GM03348 (cell line): ENCODE measurements at regions not wholly inside any gene's neighbourhood (a gene's known extent, or its start where the extent isn't known, plus 50 kb on each side); places are given as distances from the start of the nearest gene placed in this dataset.
"Not testable (repeated sequence)": the region's sequence is repeated elsewhere in the genome, so short reads cannot be mapped to it uniquely, and the experiment has no call there.

ENCODE experiments used
- DNase-seq: peaks from one replicate; pipeline ENCODE4 v3.0.0; 2012; ENCODE audit warnings: low spot score

DNA sequence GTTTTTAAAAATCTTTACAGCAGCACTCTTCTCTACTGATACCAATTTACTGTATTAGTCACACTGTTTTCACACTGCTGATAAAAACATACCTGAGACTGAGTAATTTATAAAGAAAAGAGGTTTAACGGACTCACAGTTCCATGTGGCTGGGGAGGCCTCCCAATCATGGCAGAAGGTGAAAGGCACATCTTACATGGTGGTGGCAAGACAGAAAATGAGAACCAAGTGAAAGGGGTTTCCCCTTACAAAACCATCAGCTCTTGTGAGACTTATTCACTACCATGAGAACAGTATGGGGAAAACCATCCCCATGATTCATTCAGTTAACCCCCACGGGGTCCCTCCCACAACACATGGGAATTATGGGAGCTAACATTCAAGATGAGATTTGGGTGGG, 481.9 kb upstream of the TLE4 start:
- DNase-seq = not testable (repeated sequence)

GRCh38 chr9:79103257-79103656, 468.5 kb upstream of the TLE4 start:
- DNase-seq = not testable (repeated sequence)

- DNase-seq = peak; percentile 9
Observed at GRCh38 chr9:79104216-79104615, 467.5 kb upstream of the TLE4 start.

- DNase-seq = no peak
Observed at GRCh38 chr9:79104951-79105350, 466.8 kb upstream of the TLE4 start.

DNA sequence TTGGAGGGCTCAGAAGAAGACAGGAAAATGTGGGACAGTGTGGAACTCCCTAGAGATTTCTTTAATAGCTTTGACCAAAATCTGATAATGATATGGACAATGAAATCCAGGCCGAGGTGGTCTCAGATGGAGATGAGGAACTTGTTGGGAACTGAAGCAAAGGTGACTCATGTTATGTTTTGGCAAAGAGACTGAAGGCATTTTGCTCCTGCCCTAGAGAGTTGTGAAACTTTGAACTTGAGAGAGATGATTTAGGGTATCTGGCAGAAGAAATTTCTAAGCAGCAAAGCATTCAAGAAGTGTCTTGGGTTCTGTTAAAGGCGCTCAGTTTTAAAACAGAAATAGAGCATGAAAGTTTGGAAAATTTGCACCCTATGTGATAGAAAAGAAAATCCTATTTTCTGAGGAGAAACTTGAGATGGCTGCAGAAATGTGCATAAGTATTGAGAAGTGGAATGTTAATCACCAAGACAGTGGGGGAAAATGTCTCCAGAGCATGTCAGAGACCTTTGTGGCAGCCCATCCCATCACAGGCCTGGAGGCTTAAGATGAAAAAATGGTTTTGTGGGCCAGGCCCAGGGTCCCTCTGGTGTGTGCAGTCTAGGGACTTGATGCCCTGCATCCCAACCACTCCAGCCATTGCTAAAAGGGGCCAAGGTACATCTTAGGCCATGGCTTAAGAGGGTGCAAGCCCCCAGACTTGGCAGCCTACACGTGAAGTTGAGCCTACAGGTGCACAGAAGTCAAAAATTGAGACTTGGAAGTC, 463.7 kb upstream of the TLE4 start:
- DNase-seq = no peak

GRCh38 chr9:79111653-79112052, 460.1 kb upstream of the TLE4 start:
- DNase-seq = no peak

DNA sequence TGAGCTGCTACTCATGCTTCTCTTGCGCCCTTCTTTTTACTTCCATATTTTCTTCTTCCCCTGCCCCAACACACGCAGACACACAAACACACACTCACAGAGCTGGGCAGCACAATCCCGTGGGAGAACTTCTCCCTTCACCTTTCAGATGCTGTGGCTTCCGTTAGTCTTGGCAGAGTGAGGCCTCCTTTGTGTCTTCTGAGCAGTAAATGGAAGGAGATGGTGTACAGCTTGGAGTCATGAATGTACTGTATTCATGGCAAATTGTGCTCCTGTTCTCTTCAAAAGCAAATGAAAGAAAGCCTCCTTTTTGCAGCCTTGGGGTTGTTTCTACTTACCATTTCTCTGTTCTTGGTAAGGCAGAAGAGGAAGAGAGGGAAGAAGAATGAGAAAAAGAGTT, 456.6 kb upstream of the TLE4 start:
- DNase-seq = no peak

- no peak for DNase-seq
Observed at GRCh38 chr9:79116041-79116440, 455.7 kb upstream of the TLE4 start.

DNA sequence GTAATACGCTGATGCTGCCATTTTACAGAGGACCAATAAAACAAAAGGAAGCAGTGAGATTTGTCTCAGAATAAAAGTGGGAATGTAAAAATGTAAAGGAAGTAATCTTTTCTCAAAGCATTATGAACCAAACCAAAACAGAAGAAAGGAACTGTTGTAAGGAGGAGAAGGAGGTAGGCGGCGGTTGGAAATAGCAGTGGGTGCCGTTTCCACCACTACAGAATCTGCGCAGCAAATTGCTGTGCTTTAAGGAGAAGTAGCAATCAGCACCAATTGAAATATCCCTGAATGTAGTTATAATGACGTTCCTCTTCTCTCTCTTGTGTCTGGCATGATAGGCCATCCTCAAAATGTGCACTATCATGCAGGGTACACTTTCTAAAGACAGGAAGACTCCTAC, 455.1 kb upstream of the TLE4 start:
- DNase-seq = no peak

DNA sequence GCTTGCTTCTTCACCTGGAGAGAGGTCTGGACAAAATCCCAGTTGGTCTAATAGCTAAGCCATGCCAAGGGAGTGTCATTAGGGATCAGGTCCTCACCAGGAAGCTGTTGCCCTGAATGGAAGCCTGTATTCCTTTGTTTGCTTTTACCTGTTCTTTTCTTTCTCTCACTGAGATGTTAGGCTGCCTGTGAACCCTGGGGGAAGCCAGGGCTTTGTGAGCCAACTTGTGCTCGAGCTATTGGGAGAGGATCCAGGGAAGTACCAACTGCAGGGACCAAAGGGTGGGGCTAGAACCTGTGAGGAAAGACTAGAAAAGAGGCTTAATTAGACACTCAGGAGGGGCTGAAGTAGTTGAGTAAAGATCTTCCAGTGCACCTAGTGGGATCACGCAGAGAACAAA, 451.2 kb upstream of the TLE4 start:
- no peak for DNase-seq

- no peak for DNase-seq
Observed at GRCh38 chr9:79120941-79121340, 450.8 kb upstream of the TLE4 start.

DNA sequence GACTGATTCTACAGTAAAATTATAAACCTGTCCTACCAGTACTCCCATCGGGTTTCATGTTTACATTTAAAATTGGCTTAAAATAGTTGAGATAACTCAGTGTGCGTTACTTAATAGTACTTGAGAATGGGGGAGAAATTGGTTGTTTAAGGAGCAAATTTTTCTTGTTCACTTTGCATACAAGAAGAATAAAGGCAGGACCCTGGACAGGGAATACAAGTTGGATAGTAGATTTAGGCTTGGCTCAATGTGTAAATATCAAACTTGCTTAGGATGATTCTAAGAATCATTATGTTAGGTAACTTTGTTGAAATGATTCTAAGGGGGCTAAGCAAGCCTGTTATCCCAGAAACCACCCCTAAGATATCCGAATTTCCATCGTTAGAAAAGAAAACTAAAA, 448.4 kb upstream of the TLE4 start:
- DNase-seq = no peak

DNA sequence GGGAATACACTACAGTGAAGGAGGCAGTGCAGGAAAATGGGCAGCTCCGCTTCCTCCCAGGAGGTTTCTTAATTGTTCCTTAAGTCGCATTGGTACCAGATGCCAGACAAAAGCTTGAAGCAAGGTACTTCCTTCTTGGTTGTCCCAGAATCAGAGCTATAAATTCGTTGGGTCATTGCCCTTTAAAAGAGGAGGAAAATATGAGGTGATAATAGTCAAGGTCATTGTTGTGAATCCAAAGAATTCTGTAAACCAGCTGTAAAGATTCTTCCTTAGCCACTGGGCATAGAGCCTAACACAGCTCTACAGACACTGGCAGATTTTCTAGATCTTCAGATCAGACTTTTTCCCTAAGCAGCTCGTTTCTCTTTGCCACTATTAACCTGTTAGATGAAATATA, 444.1 kb upstream of the TLE4 start:
- DNase-seq = peak; percentile 44

GRCh38 chr9:79129865-79130480, 441.8 kb upstream of the TLE4 start:
- peak; percentile 67 for DNase-seq

DNA sequence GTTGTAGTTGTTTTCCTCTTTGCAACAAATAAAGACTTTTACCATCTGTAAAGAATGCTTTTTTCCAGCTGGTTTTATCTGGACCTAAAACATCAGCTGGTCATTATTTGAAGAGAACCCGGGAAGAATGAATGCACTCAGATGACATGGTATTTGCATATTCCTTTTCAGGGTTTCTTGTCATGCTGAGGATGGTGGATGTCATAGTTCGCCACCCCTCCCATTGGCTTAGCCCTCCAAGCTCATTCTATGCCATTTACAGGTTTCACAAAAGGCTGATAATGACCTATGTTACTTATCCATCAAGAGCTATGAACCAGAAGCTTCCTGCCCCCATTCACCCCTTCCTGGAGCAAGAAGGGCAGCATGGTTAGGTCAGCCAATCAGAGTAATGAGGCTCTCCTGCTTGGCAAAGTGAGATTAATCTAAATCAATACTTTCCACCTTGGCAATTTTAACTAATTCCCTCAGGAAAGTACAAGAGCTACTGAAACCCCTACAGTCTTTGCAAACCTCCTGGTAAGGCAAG, 440.5 kb upstream of the TLE4 start:
- no peak for DNase-seq

GRCh38 chr9:79131824-79132377, 439.9 kb upstream of the TLE4 start:
- no peak for DNase-seq

DNA sequence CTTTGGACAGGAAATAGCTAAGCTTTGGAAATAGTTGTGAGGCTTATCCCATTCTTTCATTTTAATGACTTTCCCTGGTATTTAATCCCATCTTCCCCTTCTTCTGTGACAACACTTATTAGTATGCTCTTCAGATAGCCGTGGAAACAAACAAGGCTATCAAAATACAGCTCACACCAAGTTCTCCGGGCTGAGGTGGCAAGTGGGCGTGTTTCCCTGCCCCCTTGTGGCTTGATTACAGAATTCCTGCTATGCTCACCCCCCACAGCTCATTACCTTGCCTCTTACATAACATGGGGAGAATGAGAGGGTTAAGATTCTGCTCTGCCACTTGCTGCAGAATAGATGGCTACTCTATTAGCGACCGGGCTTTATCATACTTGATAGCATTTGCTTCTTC, 437.1 kb upstream of the TLE4 start:
- peak; percentile 13 for DNase-seq

DNA sequence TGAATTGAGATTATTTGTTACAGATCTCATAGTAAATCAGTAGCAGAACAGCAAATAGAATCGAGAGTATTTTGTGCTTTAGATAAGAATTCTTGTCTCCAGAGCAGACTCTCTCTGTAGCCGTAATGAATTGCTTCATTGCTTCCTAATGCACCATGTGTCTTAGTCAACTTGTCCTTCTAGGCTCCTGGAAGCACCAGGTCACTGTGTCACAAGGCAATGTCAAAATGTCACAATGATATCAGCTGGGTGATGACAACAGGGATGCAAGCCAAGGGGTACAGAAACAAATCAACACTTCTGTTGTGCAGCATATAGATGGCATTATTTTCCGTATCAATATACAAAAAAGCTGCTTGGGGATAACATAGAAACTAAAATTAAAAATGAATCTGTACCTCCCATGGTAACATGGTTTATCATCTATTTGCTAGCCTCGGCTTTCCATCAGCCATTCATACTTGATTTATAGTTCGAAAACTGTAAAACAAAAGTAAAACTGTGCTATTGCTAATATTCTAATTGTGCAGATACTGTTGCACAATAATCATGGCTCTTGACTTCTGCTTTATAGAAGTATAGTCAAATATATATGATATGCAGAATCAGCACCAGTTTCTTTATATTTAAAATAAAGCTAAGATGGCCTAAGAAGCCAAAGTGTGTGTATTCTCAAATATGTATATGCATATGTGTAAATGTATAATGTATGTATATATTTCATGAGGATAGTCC, 435.9 kb upstream of the TLE4 start:
- DNase-seq = no peak

DNA sequence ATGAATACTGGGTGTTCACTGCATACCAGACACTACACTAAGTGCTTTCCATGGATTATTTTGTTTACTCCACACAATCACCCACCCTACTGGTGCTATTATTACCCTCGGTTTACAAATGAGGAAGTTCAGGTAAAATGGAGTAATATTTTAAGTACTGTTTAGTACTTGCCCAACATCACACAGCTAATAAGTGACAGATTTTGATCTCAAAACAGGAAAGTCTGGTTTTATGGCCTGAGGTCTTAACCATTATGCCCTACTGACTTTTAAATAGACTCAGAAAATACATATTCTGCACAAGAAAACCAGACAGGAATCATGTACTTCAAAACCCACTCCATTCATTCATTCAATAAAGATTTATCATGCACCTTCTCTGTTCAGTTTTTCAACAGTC, 431.0 kb upstream of the TLE4 start:
- DNase-seq = no peak

GRCh38 chr9:79143211-79143610, 428.6 kb upstream of the TLE4 start:
- DNase-seq = no peak

- DNase-seq = no peak
Observed at GRCh38 chr9:79145442-79145841, 426.3 kb upstream of the TLE4 start.

- no peak for DNase-seq
Observed at GRCh38 chr9:79149585-79149984, 422.2 kb upstream of the TLE4 start.

GRCh38 chr9:79151791-79152190, 420.0 kb upstream of the TLE4 start:
- DNase-seq = no peak
